ENCODE measurements at regions not wholly inside any gene's neighbourhood (a gene's known extent, or its start where the extent isn't known, plus 50 kb on each side); places are given as distances from the start of the nearest gene placed in this dataset.

DNA sequence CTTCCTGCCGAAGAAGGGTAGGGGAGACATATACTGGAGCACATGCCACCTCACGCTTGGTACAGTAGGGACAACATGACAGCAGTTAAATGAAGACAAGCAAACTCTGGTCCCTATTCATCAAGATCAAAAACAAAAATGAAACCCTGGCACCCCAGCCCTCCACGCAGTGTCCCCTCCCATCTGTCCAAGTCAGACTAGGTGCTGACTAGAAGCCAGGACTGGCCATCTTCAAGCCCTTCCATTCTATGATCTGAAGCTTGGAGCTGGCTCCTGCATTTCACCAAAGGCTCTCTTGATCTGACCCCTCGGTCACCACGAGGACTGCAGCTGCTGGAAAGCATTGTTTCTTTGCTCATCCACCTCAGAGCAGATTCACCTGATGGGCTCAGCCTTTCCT lies 158.9 kb upstream of the GGTLC1 start:
- TF ChIP-seq, protein P1, sequence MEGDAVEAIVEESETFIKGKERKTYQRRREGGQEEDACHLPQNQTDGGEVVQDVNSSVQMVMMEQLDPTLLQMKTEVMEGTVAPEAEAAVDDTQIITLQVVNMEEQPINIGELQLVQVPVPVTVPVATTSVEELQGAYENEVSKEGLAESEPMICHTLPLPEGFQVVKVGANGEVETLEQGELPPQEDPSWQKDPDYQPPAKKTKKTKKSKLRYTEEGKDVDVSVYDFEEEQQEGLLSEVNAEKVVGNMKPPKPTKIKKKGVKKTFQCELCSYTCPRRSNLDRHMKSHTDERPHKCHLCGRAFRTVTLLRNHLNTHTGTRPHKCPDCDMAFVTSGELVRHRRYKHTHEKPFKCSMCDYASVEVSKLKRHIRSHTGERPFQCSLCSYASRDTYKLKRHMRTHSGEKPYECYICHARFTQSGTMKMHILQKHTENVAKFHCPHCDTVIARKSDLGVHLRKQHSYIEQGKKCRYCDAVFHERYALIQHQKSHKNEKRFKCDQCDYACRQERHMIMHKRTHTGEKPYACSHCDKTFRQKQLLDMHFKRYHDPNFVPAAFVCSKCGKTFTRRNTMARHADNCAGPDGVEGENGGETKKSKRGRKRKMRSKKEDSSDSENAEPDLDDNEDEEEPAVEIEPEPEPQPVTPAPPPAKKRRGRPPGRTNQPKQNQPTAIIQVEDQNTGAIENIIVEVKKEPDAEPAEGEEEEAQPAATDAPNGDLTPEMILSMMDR (IDR thresholded peaks at IDR 0.05): no peak
- Histone ChIP-seq H3K9me3 (no peaks in the 10 kb centered on the region), H3K4me1 (no peaks in the 10 kb centered on the region), H3K36me3 (no peaks in the 10 kb centered on the region), H3K27me3 (no peaks in the 10 kb centered on the region), H3K4me3 (no peak overlapping the region), H3K27ac (no peak overlapping the region)
- intact Hi-C loops (cut with DNase I; ENCODE audit: low total_unique reads): no loop called here
- DNase-seq: no peak

DNA sequence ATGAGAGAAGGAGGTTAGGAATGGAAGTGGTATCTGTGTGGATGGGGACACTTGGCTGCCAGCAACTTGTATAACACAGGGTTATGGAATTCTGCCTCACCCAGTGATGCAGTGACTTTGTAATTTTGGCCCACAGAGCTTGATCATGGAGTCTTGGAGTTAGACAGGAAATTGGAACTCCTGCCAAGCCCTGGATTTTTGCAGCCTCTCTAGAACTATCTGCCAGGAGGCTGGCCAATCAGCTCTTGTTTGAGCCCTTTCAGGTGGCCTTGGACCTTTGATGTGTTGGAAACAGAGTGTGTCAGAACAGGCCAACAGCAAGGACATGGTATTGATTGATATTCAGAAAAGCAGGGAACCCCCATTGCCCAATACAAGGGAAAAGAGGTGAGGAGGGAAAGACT lies 157.7 kb upstream of the GGTLC1 start:
- Histone ChIP-seq H3K4me1 (no peaks in the 10 kb centered on the region), H3K27me3 (no peaks in the 10 kb centered on the region), H3K4me3 (no peak overlapping the region), H3K9me3 (no peaks in the 10 kb centered on the region), H3K27ac (no peak overlapping the region), H3K36me3 (no peaks in the 10 kb centered on the region)
- intact Hi-C loops (cut with DNase I; ENCODE audit: low total_unique reads): no loop called here
- TF ChIP-seq, protein P1 (IDR thresholded peaks at IDR 0.05): no peak
- DNase-seq: no peak

DNA sequence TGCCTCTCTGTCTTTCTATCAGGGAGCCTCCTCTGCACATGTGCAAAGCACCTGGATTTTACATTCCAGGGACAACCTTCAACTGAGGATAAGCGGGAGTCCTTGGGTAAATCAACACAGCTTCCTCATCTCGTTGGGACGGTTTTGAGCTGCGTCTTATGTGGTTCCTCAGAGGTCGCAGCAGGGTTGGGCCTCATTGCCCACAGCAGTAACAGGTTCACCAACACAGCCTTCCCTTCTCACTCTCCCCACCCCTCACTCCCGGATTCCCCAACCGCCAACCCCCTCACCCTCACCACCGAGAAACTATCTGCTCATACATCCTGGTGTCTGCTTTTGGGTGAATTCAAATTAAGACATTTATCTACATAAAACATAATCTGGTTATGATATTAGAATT lies 155.8 kb upstream of the GGTLC1 start:
- no peaks in the 10 kb centered on the region for H3K4me1 ChIP-seq
- no peak overlapping the region for H3K4me3 ChIP-seq
- no peaks in the 10 kb centered on the region for H3K9me3 ChIP-seq
- intact Hi-C loops (cut with DNase I; ENCODE audit: low total_unique reads): no loop called here
- no peaks in the 10 kb centered on the region for H3K36me3 ChIP-seq
- no peak for DNase-seq
- TF ChIP-seq, protein P1 (IDR thresholded peaks at IDR 0.05): no peak
- H3K27me3 ChIP-seq: no peaks in the 10 kb centered on the region
- H3K27ac ChIP-seq: no peak overlapping the region

DNA sequence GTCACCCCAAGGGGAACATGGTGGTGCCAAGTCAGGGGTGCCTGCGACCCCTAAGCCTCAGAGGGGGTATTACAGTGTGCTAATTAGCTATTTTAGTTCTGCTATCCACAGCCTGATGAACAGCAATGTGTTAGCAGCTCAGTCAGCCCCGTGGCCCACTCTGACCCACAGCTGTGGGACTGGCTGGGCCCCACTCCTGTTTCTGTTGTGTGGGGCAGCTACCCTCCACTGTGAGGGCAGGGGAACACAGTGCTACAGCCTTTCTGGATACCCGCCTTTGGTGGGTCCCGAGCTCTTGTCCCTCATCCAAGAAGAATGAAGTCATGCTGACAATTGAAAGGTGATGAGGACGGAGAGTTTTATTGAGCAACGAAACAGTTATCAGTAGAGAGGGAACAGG lies 152.5 kb upstream of the GGTLC1 start:
- Histone ChIP-seq H3K9me3 (no peaks in the 10 kb centered on the region), H3K36me3 (no peaks in the 10 kb centered on the region), H3K27me3 (no peaks in the 10 kb centered on the region), H3K27ac (no peak overlapping the region), H3K4me1 (no peaks in the 10 kb centered on the region), H3K4me3 (no peak overlapping the region)
- intact Hi-C loops (cut with DNase I; ENCODE audit: low total_unique reads): no loop called here
- TF ChIP-seq, protein P1 (IDR thresholded peaks at IDR 0.05): no peak
- DNase-seq: no peak

DNA sequence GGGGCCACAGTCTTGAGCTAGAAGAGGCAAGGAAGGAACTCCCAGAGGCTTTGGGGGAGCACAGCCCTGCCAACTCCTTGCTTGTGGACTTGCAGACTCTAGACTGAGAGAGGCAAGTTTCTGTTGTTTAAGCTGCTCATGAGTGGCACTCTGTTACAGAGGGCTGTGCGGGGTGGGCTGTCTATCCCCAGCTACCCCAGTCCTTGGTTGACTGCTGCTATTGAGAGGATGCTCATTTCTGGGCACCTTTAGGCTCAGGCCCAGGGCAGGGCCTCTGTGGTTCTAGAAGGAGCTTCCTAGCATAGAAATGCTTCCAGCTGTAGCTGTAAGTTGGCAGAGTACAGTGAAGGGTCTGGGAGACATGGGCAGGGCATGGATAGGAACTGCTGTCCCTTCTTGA lies 151.3 kb upstream of the GGTLC1 start:
- H3K4me1 ChIP-seq: no peaks in the 10 kb centered on the region
- no peaks in the 10 kb centered on the region for H3K27me3 ChIP-seq
- no peaks in the 10 kb centered on the region for H3K36me3 ChIP-seq
- no peaks in the 10 kb centered on the region for H3K9me3 ChIP-seq
- DNase-seq: no peak
- no peak overlapping the region for H3K27ac ChIP-seq
- no peak overlapping the region for H3K4me3 ChIP-seq
- TF ChIP-seq, protein P1 (IDR thresholded peaks at IDR 0.05): no peak
- intact Hi-C loops (cut with DNase I; ENCODE audit: low total_unique reads): no loop called here

DNA sequence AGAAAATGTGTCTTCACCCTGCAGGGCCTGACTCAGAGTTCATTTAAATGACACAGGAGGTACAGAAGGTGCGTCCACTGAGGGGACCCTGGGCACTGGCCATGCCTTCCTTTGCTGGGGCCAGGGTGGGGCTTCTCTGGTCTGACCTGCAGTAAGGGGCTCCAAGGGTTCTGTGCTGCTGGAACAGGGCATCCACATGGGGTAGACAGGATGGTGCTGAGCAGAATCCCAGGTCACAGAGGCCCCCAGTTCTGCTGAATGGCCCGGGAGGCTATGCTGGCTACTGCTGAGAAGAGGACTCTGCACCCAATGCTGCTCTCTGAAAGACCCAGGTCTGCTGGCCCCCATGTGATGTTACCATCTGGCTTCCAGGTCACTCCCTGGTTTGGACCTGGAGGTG lies 150.4 kb upstream of the GGTLC1 start:
- H3K4me3 ChIP-seq: no peak overlapping the region
- DNase-seq: no peak
- H3K27ac ChIP-seq: no peak overlapping the region
- TF ChIP-seq, protein P1 (IDR thresholded peaks at IDR 0.05): no peak
- H3K36me3 ChIP-seq: no peaks in the 10 kb centered on the region
- intact Hi-C loops (cut with DNase I; ENCODE audit: low total_unique reads): no loop called here
- H3K9me3 ChIP-seq: no peaks in the 10 kb centered on the region
- no peaks in the 10 kb centered on the region for H3K27me3 ChIP-seq
- H3K4me1 ChIP-seq: no peaks in the 10 kb centered on the region
